ENCODE measurements at regions not wholly inside any gene's neighbourhood (a gene's known extent, or its start where the extent isn't known, plus 50 kb on each side); places are given as distances from the start of the nearest gene placed in this dataset.

DNA sequence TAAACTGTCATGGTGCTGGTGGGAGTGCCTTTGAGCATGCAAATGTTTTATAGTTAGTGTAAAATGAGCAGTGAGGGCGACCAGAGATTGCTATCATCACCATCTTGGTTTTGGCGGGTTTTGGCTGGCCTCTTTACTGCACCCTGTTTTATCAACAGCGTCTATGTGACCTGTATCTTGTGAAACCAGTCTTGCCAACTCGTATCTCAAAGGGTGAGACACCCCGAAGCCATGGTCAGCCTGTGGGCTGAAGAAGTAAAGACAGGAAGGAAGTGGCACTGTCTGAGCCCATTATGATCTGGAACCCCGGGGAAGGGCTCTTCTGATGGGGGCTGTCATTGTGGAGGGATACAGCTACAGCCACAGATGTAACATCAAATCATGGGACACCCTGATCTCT, 81.5 kb upstream of the FAM216B start:
- H4K20me1 ChIP-seq (ENCODE audit: insufficient read depth, low read length), result no peaks in the 10 kb centered on the region
- no TSS peak for BruUV-seq (replicated peaks)
- H3K9me2 ChIP-seq (ENCODE audit: insufficient read depth, low read length), result no peaks in the 10 kb centered on the region
- no peak for DNase-seq (ENCODE audit: low spot score)
- no peaks in the 10 kb centered on the region for H3K36me3 ChIP-seq (ENCODE audit: insufficient read depth, low read length)
- no peak overlapping the region for H3K27ac ChIP-seq (ENCODE audit: low read depth, low read length, poor library complexity, severe bottlenecking)
- POLR2A ChIA-PET, result no interaction called here
- no peak overlapping the region for H3K4me3 ChIP-seq (ENCODE audit: low read depth, low read length, poor library complexity, severe bottlenecking)
- H3K4me1 ChIP-seq (ENCODE audit: insufficient read depth, low read length, poor library complexity, severe bottlenecking), result no peaks in the 10 kb centered on the region
- TF ChIP-seq, protein P1, sequence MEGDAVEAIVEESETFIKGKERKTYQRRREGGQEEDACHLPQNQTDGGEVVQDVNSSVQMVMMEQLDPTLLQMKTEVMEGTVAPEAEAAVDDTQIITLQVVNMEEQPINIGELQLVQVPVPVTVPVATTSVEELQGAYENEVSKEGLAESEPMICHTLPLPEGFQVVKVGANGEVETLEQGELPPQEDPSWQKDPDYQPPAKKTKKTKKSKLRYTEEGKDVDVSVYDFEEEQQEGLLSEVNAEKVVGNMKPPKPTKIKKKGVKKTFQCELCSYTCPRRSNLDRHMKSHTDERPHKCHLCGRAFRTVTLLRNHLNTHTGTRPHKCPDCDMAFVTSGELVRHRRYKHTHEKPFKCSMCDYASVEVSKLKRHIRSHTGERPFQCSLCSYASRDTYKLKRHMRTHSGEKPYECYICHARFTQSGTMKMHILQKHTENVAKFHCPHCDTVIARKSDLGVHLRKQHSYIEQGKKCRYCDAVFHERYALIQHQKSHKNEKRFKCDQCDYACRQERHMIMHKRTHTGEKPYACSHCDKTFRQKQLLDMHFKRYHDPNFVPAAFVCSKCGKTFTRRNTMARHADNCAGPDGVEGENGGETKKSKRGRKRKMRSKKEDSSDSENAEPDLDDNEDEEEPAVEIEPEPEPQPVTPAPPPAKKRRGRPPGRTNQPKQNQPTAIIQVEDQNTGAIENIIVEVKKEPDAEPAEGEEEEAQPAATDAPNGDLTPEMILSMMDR (conservative IDR thresholded peaks at IDR 0.05; ENCODE audit: low read length), result no peak
- no peak for TF ChIP-seq EZH2phosphoT487 (IDR thresholded peaks at IDR 0.05; ENCODE audit: borderline replicate concordance, low read depth, low read length)
- CTCF ChIA-PET (ENCODE audit: unreplicated experiment), result no interaction called here
- no peaks in the 10 kb centered on the region for H3K9me3 ChIP-seq (ENCODE audit: low read length)
- intact Hi-C loops (cut with micrococcal nuclease; ENCODE audit: unreplicated experiment), result no loop called here
- H2AFZ ChIP-seq (ENCODE audit: low read length), result no peak overlapping the region
- H3K4me2 ChIP-seq (ENCODE audit: low read length), result no peak overlapping the region
- no peaks in the 10 kb centered on the region for H3K79me2 ChIP-seq (ENCODE audit: insufficient read depth, low read depth, low read length)

DNA sequence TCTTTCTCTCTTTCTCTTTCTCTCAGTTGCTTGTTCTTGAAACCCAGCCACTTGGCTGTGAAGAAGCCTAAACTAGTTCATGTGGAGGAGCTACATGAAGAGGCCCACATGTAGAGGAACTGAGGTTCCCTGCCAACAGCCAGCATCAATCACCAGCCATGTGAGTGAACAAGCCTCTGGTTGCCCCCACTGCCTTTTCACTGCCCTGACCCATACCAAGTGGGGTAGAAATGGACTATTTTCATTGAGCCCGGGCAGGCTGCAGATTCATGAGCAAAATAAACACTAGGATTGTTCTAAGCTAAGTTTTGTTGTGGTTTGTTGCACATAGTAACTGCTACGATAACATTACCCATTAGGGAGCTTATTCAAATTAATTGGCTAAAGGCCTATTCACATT, 78.7 kb upstream of the FAM216B start:
- BruUV-seq (replicated peaks), result no TSS peak
- TF ChIP-seq, protein P1 (conservative IDR thresholded peaks at IDR 0.05; ENCODE audit: low read length), result no peak
- TF ChIP-seq EZH2phosphoT487 (IDR thresholded peaks at IDR 0.05; ENCODE audit: borderline replicate concordance, low read depth, low read length), result no peak
- H3K36me3 ChIP-seq (ENCODE audit: insufficient read depth, low read length), result no peaks in the 10 kb centered on the region
- H3K4me2 ChIP-seq (ENCODE audit: low read length), result no peak overlapping the region
- no peaks in the 10 kb centered on the region for H4K20me1 ChIP-seq (ENCODE audit: insufficient read depth, low read length)
- no peak overlapping the region for H3K4me3 ChIP-seq (ENCODE audit: low read depth, low read length, poor library complexity, severe bottlenecking)
- no peaks in the 10 kb centered on the region for H3K9me3 ChIP-seq (ENCODE audit: low read length)
- no peak overlapping the region for H2AFZ ChIP-seq (ENCODE audit: low read length)
- ChIA-PET POLR2A (interaction anchor here (0.5 to 1.3 kb wide), 4 partner anchors 11 to 2000 kb away, joined by 3 to 4 read pairs (median 3); no protein-coding TSS in a partner anchor), CTCF (ENCODE audit: unreplicated experiment) (no interaction called here)
- intact Hi-C loops (cut with micrococcal nuclease; ENCODE audit: unreplicated experiment), result no loop called here
- no peak for DNase-seq (ENCODE audit: low spot score)
- no peaks in the 10 kb centered on the region for H3K4me1 ChIP-seq (ENCODE audit: insufficient read depth, low read length, poor library complexity, severe bottlenecking)
- H3K27ac ChIP-seq (ENCODE audit: low read depth, low read length, poor library complexity, severe bottlenecking), result no peak overlapping the region
- no peaks in the 10 kb centered on the region for H3K79me2 ChIP-seq (ENCODE audit: insufficient read depth, low read depth, low read length)
- H3K9me2 ChIP-seq (ENCODE audit: insufficient read depth, low read length), result no peaks in the 10 kb centered on the region

GRCh38 chr13:42703740-42704139, 77.6 kb upstream of the FAM216B start:
- no TSS peak for BruUV-seq (replicated peaks)
- ChIA-PET CTCF (ENCODE audit: unreplicated experiment) (no interaction called here), POLR2A (interaction anchor here (0.6 to 1.3 kb wide), 3 partner anchors 19 to 223 kb away, joined by 3 read pairs; no protein-coding TSS in a partner anchor)
- no peak overlapping the region for H3K27ac ChIP-seq (ENCODE audit: low read depth, low read length, poor library complexity, severe bottlenecking)
- H3K9me2 ChIP-seq (ENCODE audit: insufficient read depth, low read length), result no peaks in the 10 kb centered on the region
- no peaks in the 10 kb centered on the region for H3K79me2 ChIP-seq (ENCODE audit: insufficient read depth, low read depth, low read length)
- no peaks in the 10 kb centered on the region for H3K4me1 ChIP-seq (ENCODE audit: insufficient read depth, low read length, poor library complexity, severe bottlenecking)
- DNase-seq (ENCODE audit: low spot score), result no peak
- H3K4me3 ChIP-seq (ENCODE audit: low read depth, low read length, poor library complexity, severe bottlenecking), result no peak overlapping the region
- H2AFZ ChIP-seq (ENCODE audit: low read length), result no peak overlapping the region
- H3K4me2 ChIP-seq (ENCODE audit: low read length), result no peak overlapping the region
- no peaks in the 10 kb centered on the region for H3K36me3 ChIP-seq (ENCODE audit: insufficient read depth, low read length)
- H4K20me1 ChIP-seq (ENCODE audit: insufficient read depth, low read length), result no peaks in the 10 kb centered on the region
- intact Hi-C loops (cut with micrococcal nuclease; ENCODE audit: unreplicated experiment), result no loop called here
- H3K9me3 ChIP-seq (ENCODE audit: low read length), result no peaks in the 10 kb centered on the region
- TF ChIP-seq, protein P1 (conservative IDR thresholded peaks at IDR 0.05; ENCODE audit: low read length), result no peak

Measured in OCI-LY7 (cell line).